ENCODE measurements at regions not wholly inside any gene's neighbourhood (a gene's known extent, or its start where the extent isn't known, plus 50 kb on each side); places are given as distances from the start of the nearest gene placed in this dataset.

- DNase-seq (ENCODE audit: low read depth, low spot score) (no peak), FAIRE-seq (no peak)
- POLR2A ChIA-PET = no interaction called here
- Histone ChIP-seq H3K27me3 (ENCODE audit: control insufficient read depth in 2 of 2, insufficient read depth in 2 of 2, low read length in 2 of 2) (peaks cover 10 to 14% of the 10 kb centered on the region in 2 experiments), H3K79me2 (ENCODE audit: control insufficient read depth, insufficient read depth, low read length) (no peaks in the 10 kb centered on the region), H4K20me1 (replicated peaks; ENCODE audit: control insufficient read depth, extremely low read depth, insufficient read depth, low read length) (no peaks in the 10 kb centered on the region), H3K9me3 (replicated peaks; ENCODE audit: control insufficient read depth, insufficient read depth, low read length) (no peaks in the 10 kb centered on the region), H3K4me1 (ENCODE audit: control insufficient read depth, extremely low read depth, insufficient read depth, low read length) (no peaks in the 10 kb centered on the region), H3K4me2 (ENCODE audit: insufficient read depth, low read length) (no peak overlapping the region), H3K4me3 (replicated peaks in 1 of 3; ENCODE audit: insufficient read depth in 1 of 3, low read depth in 1 of 3, low read length in 3 of 3) (no peak overlapping the region), H3K36me3 (ENCODE audit: control insufficient read depth in 2 of 2, extremely low read depth in 1 of 2, insufficient read depth in 2 of 2, low read length in 2 of 2) (no peaks in the 10 kb centered on the region), H3K9ac (replicated peaks; ENCODE audit: extremely low read depth, insufficient read depth, low read length) (no peak overlapping the region), H3K27ac (ENCODE audit: insufficient read depth, low read depth, low read length) (no peak overlapping the region), H2AFZ (ENCODE audit: low read depth, low read length) (no peak overlapping the region), H3K9me1 (replicated peaks; ENCODE audit: control insufficient read depth, extremely low read depth, insufficient read depth, low read length) (no peaks in the 10 kb centered on the region)
- dilution Hi-C loops (cut with MboI; ENCODE audit: extremely low pct_ligation_motif_present, low sequenced_read_pairs) = no loop called here
- no peak for TF ChIP-seq POLR2A (IDR thresholded peaks at IDR 0.05; ENCODE audit: low read depth, low read length)
- TF ChIP-seq MYC (IDR thresholded peaks at IDR 0.05; ENCODE audit: low read depth, low read length) = no peak
- no peak for TF ChIP-seq FOS (IDR thresholded peaks at IDR 0.05; ENCODE audit: borderline replicate concordance, insufficient read depth, low read length)
- no peak for TF ChIP-seq JUN (IDR thresholded peaks at IDR 0.05; ENCODE audit: borderline replicate concordance, insufficient read depth, insufficient read length, low read depth)
- TF ChIP-seq EZH2 (IDR thresholded peaks at IDR 0.05; ENCODE audit: borderline replicate concordance, low read depth, low read length, severe bottlenecking) = no peak
- TF ChIP-seq, protein P1, sequence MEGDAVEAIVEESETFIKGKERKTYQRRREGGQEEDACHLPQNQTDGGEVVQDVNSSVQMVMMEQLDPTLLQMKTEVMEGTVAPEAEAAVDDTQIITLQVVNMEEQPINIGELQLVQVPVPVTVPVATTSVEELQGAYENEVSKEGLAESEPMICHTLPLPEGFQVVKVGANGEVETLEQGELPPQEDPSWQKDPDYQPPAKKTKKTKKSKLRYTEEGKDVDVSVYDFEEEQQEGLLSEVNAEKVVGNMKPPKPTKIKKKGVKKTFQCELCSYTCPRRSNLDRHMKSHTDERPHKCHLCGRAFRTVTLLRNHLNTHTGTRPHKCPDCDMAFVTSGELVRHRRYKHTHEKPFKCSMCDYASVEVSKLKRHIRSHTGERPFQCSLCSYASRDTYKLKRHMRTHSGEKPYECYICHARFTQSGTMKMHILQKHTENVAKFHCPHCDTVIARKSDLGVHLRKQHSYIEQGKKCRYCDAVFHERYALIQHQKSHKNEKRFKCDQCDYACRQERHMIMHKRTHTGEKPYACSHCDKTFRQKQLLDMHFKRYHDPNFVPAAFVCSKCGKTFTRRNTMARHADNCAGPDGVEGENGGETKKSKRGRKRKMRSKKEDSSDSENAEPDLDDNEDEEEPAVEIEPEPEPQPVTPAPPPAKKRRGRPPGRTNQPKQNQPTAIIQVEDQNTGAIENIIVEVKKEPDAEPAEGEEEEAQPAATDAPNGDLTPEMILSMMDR (IDR thresholded peaks at IDR 0.05; ENCODE audit: extremely low read depth in 1 of 2, insufficient read depth in 1 of 2, low read depth in 1 of 2, low read length in 2 of 2) = no peak
- CTCF ChIA-PET = no interaction called here
- intact Hi-C loops (cut with micrococcal nuclease) = no loop called here
- BruUV-seq (replicated peaks) = no TSS peak
Observed at GRCh38 chr20:37590938-37591490, 63.3 kb upstream of the BLCAP start.

DNA sequence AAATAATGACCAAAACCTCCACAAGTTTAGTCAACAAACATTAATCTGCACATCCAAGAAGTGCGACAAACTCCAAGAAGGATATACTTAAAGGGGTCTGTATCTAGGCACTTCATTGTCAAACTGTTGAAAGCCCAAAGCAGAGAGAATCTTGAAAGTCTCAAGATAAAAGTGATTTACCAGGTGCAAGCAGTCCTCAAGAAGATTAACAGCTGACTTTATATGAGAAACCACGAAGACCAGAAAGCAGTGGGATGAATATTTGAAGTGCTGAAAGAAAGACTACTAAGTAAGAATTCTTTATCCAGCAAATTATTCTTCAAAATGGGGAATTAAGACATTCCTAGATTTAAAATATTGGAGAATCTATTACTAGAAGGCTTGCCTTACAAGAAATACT, 58.4 kb upstream of the BLCAP start:
- no peak overlapping the region for H3K9ac ChIP-seq (replicated peaks; ENCODE audit: extremely low read depth, insufficient read depth, low read length)
- H3K79me2 ChIP-seq (ENCODE audit: control insufficient read depth, insufficient read depth, low read length) = no peaks in the 10 kb centered on the region
- no peak overlapping the region for H3K4me3 ChIP-seq (replicated peaks in 1 of 3; ENCODE audit: insufficient read depth in 1 of 3, low read depth in 1 of 3, low read length in 3 of 3)
- no peaks in the 10 kb centered on the region for H3K4me1 ChIP-seq (ENCODE audit: control insufficient read depth, extremely low read depth, insufficient read depth, low read length)
- no peak for TF ChIP-seq POLR2AphosphoS5 (IDR thresholded peaks at IDR 0.05; ENCODE audit: insufficient read depth, low read depth, low read length)
- no peak for TF ChIP-seq GATA2 (IDR thresholded peaks at IDR 0.05; ENCODE audit: insufficient read depth, insufficient read length, low read depth, low read length)
- TF ChIP-seq, protein P2, sequence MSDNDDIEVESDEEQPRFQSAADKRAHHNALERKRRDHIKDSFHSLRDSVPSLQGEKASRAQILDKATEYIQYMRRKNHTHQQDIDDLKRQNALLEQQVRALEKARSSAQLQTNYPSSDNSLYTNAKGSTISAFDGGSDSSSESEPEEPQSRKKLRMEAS (IDR thresholded peaks at IDR 0.05; ENCODE audit: insufficient read depth, insufficient read length) = no peak
- TF ChIP-seq MYC (IDR thresholded peaks at IDR 0.05; ENCODE audit: low read depth, low read length) = no peak
- TF ChIP-seq JUN (IDR thresholded peaks at IDR 0.05; ENCODE audit: borderline replicate concordance, insufficient read depth, insufficient read length, low read depth) = no peak
- TF ChIP-seq, protein P1 (IDR thresholded peaks at IDR 0.05; ENCODE audit: extremely low read depth in 1 of 2, insufficient read depth in 1 of 2, low read depth in 1 of 2, low read length in 2 of 2) = no peak
- TF ChIP-seq FOS (IDR thresholded peaks at IDR 0.05; ENCODE audit: borderline replicate concordance, insufficient read depth, low read length) = no peak
- TF ChIP-seq EZH2 (IDR thresholded peaks at IDR 0.05; ENCODE audit: borderline replicate concordance, low read depth, low read length, severe bottlenecking) = no peak
- no peak for TF ChIP-seq POLR2A (IDR thresholded peaks at IDR 0.05; ENCODE audit: low read depth, low read length)
- dilution Hi-C loops (cut with MboI; ENCODE audit: extremely low pct_ligation_motif_present, low sequenced_read_pairs) = no loop called here
- DNase-seq (ENCODE audit: low read depth, low spot score) (no peak), FAIRE-seq (no peak)
- ChIA-PET POLR2A (no interaction called here), CTCF (interaction anchor here (1.4 kb wide), 1 partner anchor 22 kb away, joined by 5 read pairs; no protein-coding TSS in a partner anchor)
- no TSS peak for BruUV-seq (replicated peaks)
- intact Hi-C loops (cut with micrococcal nuclease) = no loop called here
- no peak overlapping the region for H3K4me2 ChIP-seq (ENCODE audit: insufficient read depth, low read length)
- H3K9me1 ChIP-seq (replicated peaks; ENCODE audit: control insufficient read depth, extremely low read depth, insufficient read depth, low read length) = no peaks in the 10 kb centered on the region
- no peak overlapping the region for H3K27ac ChIP-seq (ENCODE audit: insufficient read depth, low read depth, low read length)
- no peaks in the 10 kb centered on the region for H3K36me3 ChIP-seq (ENCODE audit: control insufficient read depth in 2 of 2, extremely low read depth in 1 of 2, insufficient read depth in 2 of 2, low read length in 2 of 2)
- H4K20me1 ChIP-seq (replicated peaks; ENCODE audit: control insufficient read depth, extremely low read depth, insufficient read depth, low read length) = no peaks in the 10 kb centered on the region
- no peaks in the 10 kb centered on the region for H3K9me3 ChIP-seq (replicated peaks; ENCODE audit: control insufficient read depth, insufficient read depth, low read length)
- H3K27me3 ChIP-seq (ENCODE audit: control insufficient read depth in 2 of 2, insufficient read depth in 2 of 2, low read length in 2 of 2) = peaks cover 5 to 20% of the 10 kb centered on the region in 2 experiments
- H2AFZ ChIP-seq (ENCODE audit: low read depth, low read length) = no peak overlapping the region
